ENCODE measurements at regions not wholly inside any gene's neighbourhood (a gene's known extent, or its start where the extent isn't known, plus 50 kb on each side); places are given as distances from the start of the nearest gene placed in this dataset.

DNA sequence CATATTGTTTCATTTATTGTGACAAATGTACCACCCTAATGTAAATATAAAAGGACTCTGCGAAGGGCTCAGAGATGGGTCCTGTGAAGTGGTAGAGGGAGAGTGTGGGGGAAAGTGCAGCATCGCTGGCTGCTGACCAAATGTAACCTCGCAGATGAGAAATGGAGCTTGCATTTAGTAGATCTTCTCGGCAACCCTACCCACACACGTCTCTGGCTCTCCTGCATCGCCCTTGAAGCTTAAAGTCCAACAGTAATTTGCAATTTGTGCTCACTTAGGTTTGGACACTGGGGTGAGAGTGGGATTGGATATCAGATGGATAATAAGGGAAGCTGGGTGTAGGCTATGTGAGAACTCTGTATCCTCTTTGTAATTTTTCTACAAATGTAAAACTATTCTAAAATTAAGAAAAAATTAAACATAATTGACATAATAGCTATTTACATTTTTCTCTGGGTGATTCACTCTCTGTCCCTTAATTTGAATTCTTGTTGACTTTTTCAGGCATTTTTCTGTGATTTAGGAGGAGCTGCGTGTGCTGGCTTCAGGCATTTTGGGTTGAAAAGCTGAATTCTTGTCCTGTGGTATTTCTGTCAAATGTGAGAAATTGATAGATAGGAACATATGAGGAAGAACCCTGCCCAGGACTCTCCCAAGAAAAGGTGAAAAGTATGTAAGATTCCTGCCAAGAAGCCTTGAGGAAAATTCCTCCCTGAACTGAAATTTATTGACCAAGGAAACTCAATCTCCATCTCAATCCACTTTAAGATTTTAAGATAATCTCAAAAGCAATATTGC, 524.7 kb upstream of the MCTP2 start:
- Histone ChIP-seq H3K4me2 (ENCODE audit: low read length) (no peak overlapping the region), H3K4me1 (ENCODE audit: control insufficient read depth, low read depth, low read length) (no peaks in the 10 kb centered on the region), H3K27ac (ENCODE audit: low read depth, low read length) (no peak overlapping the region), H2BK120ac (ENCODE audit: low read depth, low read length) (no peak overlapping the region), H3K9ac (ENCODE audit: low read length) (no peak overlapping the region), H3K18ac (ENCODE audit: low read length) (no peak overlapping the region), H4K8ac (ENCODE audit: low read depth, low read length) (no peak overlapping the region), H3K4me3 (ENCODE audit: low read length) (no peak overlapping the region), H3K79me2 (ENCODE audit: control insufficient read depth, insufficient read depth, low read length) (no peaks in the 10 kb centered on the region), H3K27me3 (ENCODE audit: insufficient read depth, low read length, poor library complexity) (no peaks in the 10 kb centered on the region), H4K5ac (ENCODE audit: low read length) (no peak overlapping the region), H3K4ac (ENCODE audit: low read depth, low read length) (no peak overlapping the region), H2AK5ac (ENCODE audit: low read length) (no peak overlapping the region), H3K56ac (ENCODE audit: low read length) (no peak overlapping the region), H3K23ac (ENCODE audit: low read length) (no peak overlapping the region), H3K79me1 (ENCODE audit: low read length) (no peaks in the 10 kb centered on the region), H3K36me3 (ENCODE audit: control insufficient read depth, insufficient read depth, low read length) (no peaks in the 10 kb centered on the region), H2BK15ac (replicated peaks; ENCODE audit: low read depth) (no peak overlapping the region), H2BK5ac (ENCODE audit: low read length) (no peak overlapping the region)
- DNase-seq = no peak
- WGBS (ENCODE audit: extremely low coverage, insufficient coverage, low lambda C conversion rate) = no CpG with 5 or more reads among the region's 7 CpGs

DNA sequence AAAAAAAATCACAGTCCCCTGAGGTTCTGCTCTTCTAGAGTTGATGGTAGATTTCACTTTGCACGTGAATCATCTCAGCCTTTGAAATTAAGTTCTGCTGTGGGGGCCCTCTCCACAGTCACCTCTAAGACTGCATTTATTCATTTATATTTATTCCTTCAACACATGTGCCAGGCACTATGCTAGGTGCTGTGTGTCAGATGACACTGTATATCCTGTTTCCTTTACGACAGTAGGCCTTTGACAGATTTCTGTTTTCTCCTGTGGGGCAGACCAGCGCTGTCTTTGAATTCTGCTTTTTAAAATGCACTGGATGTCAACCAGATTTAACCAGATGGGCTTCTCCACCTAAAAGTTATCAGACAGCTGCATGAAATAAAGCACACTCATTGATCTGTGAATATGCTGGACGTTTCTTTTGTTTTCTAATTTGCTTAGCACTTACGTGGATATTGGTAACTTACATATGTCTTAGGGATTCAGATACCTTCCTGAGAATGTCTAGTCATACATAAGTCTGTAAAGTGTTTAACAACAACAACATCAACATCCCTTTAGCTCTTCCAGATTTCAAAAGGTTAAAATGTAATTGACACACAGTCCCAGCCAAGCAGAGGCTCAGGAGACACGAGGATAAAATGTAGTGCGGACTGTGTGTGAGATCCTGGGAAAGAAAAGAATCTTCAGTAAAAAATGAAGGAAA, 525.5 kb upstream of the MCTP2 start:
- Histone ChIP-seq H3K36me3 (ENCODE audit: control insufficient read depth, insufficient read depth, low read length) (no peaks in the 10 kb centered on the region), H3K23ac (ENCODE audit: low read length) (no peak overlapping the region), H3K79me2 (ENCODE audit: control insufficient read depth, insufficient read depth, low read length) (no peaks in the 10 kb centered on the region), H3K27me3 (ENCODE audit: insufficient read depth, low read length, poor library complexity) (no peaks in the 10 kb centered on the region), H2BK5ac (ENCODE audit: low read length) (no peak overlapping the region), H2AK5ac (ENCODE audit: low read length) (no peak overlapping the region), H4K5ac (ENCODE audit: low read length) (no peak overlapping the region), H3K27ac (ENCODE audit: low read depth, low read length) (no peak overlapping the region), H3K79me1 (ENCODE audit: low read length) (no peaks in the 10 kb centered on the region), H3K18ac (ENCODE audit: low read length) (no peak overlapping the region), H3K4me2 (ENCODE audit: low read length) (no peak overlapping the region), H3K4me1 (ENCODE audit: control insufficient read depth, low read depth, low read length) (no peaks in the 10 kb centered on the region), H3K4me3 (ENCODE audit: low read length) (no peak overlapping the region), H4K8ac (ENCODE audit: low read depth, low read length) (no peak overlapping the region), H2BK15ac (replicated peaks; ENCODE audit: low read depth) (no peak overlapping the region), H3K9ac (ENCODE audit: low read length) (no peak overlapping the region), H2BK120ac (ENCODE audit: low read depth, low read length) (no peak overlapping the region), H3K4ac (ENCODE audit: low read depth, low read length) (no peak overlapping the region), H3K56ac (ENCODE audit: low read length) (no peak overlapping the region)
- no peak for DNase-seq
- no CpG with 5 or more reads among the region's 7 CpGs for WGBS (ENCODE audit: extremely low coverage, insufficient coverage, low lambda C conversion rate)

DNA sequence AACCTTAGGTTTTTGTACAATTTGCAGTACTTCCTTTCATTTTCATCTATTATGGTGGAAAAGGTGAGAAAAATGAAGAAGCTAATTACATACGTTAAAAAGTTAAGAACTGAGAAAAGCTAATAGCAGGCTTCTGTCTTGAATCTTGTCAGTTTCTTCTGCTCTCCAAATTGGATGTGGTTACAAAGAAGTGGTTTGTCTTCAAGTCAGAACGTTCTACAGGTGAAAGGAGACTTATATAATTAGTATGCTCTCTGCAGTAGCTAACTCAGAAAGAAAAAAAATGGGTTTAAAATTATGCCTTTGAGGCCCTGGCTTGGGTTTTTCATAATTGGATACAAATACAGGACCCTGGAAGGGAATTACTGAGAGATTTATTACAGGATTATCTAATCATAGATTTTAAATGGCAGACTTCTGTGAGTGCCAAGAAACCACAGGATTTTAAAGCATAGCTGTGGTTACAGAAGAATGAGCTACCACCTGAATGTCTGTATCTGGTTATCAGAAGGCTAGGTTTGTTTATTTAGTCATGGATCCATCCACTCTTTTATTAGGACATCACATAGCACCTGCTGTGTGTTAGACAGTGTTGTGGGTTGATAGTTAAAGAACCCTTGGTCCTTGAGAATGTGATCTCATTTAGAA, 528.1 kb upstream of the MCTP2 start:
- H3K4me3 ChIP-seq (ENCODE audit: low read length) = no peak overlapping the region
- H2BK120ac ChIP-seq (ENCODE audit: low read depth, low read length) = no peak overlapping the region
- H3K27ac ChIP-seq (ENCODE audit: low read depth, low read length) = no peak overlapping the region
- no peaks in the 10 kb centered on the region for H3K79me1 ChIP-seq (ENCODE audit: low read length)
- H2BK5ac ChIP-seq (ENCODE audit: low read length) = no peak overlapping the region
- no peaks in the 10 kb centered on the region for H3K36me3 ChIP-seq (ENCODE audit: control insufficient read depth, insufficient read depth, low read length)
- no peak overlapping the region for H3K56ac ChIP-seq (ENCODE audit: low read length)
- H3K18ac ChIP-seq (ENCODE audit: low read length) = no peak overlapping the region
- H3K4me1 ChIP-seq (ENCODE audit: control insufficient read depth, low read depth, low read length) = no peaks in the 10 kb centered on the region
- H3K4ac ChIP-seq (ENCODE audit: low read depth, low read length) = no peak overlapping the region
- no peaks in the 10 kb centered on the region for H3K27me3 ChIP-seq (ENCODE audit: insufficient read depth, low read length, poor library complexity)
- H2AK5ac ChIP-seq (ENCODE audit: low read length) = no peak overlapping the region
- H3K79me2 ChIP-seq (ENCODE audit: control insufficient read depth, insufficient read depth, low read length) = no peaks in the 10 kb centered on the region
- no CpG with 5 or more reads among the region's 2 CpGs for WGBS (ENCODE audit: extremely low coverage, insufficient coverage, low lambda C conversion rate)
- DNase-seq = no peak
- no peak overlapping the region for H4K8ac ChIP-seq (ENCODE audit: low read depth, low read length)
- H4K5ac ChIP-seq (ENCODE audit: low read length) = no peak overlapping the region
- H2BK15ac ChIP-seq (replicated peaks; ENCODE audit: low read depth) = no peak overlapping the region
- no peak overlapping the region for H3K4me2 ChIP-seq (ENCODE audit: low read length)
- H3K9ac ChIP-seq (ENCODE audit: low read length) = no peak overlapping the region
- no peak overlapping the region for H3K23ac ChIP-seq (ENCODE audit: low read length)

DNA sequence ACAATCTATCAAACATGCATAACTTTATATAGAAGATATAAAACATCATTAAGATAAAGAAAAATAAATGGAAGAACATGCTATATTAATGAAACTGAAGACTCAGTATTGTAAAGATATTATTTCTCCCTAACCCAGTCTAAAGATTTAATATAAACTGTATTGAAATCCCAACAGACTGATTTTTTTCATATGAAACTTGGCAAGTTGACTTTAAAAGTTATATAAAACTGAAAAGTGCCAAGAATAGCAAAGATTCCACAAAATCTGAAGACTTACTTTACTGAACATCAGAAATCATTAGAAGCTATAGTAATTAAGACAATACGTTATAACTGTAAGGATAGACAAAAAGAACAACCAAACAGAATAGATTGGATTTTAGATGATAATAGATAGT, 531.3 kb upstream of the MCTP2 start:
- Histone ChIP-seq H4K5ac (ENCODE audit: low read length) (no peak overlapping the region), H3K18ac (ENCODE audit: low read length) (no peak overlapping the region), H3K79me1 (ENCODE audit: low read length) (no peaks in the 10 kb centered on the region), H3K56ac (ENCODE audit: low read length) (no peak overlapping the region), H2AK5ac (ENCODE audit: low read length) (no peak overlapping the region), H2BK120ac (ENCODE audit: low read depth, low read length) (no peak overlapping the region), H4K8ac (ENCODE audit: low read depth, low read length) (no peak overlapping the region), H3K36me3 (ENCODE audit: control insufficient read depth, insufficient read depth, low read length) (no peaks in the 10 kb centered on the region), H3K4me3 (ENCODE audit: low read length) (no peak overlapping the region), H3K9ac (ENCODE audit: low read length) (no peak overlapping the region), H3K79me2 (ENCODE audit: control insufficient read depth, insufficient read depth, low read length) (no peaks in the 10 kb centered on the region), H3K27me3 (ENCODE audit: insufficient read depth, low read length, poor library complexity) (no peaks in the 10 kb centered on the region), H2BK5ac (ENCODE audit: low read length) (no peak overlapping the region), H3K4me2 (ENCODE audit: low read length) (no peak overlapping the region), H3K27ac (ENCODE audit: low read depth, low read length) (no peak overlapping the region), H2BK15ac (replicated peaks; ENCODE audit: low read depth) (no peak overlapping the region), H3K4me1 (ENCODE audit: control insufficient read depth, low read depth, low read length) (no peaks in the 10 kb centered on the region), H3K4ac (ENCODE audit: low read depth, low read length) (no peak overlapping the region), H3K23ac (ENCODE audit: low read length) (no peak overlapping the region)
- no CpG with 5 or more reads among the region's 1 CpG for WGBS (ENCODE audit: extremely low coverage, insufficient coverage, low lambda C conversion rate)
- DNase-seq = no peak

GRCh38 chr15:93694033-93694432, 537.3 kb upstream of the MCTP2 start:
- no peak overlapping the region for H2BK120ac ChIP-seq (ENCODE audit: low read depth, low read length)
- H3K79me2 ChIP-seq (ENCODE audit: control insufficient read depth, insufficient read depth, low read length) = no peaks in the 10 kb centered on the region
- no peak overlapping the region for H3K4me2 ChIP-seq (ENCODE audit: low read length)
- no peaks in the 10 kb centered on the region for H3K4me1 ChIP-seq (ENCODE audit: control insufficient read depth, low read depth, low read length)
- no CpG with 5 or more reads among the region's 2 CpGs for WGBS (ENCODE audit: extremely low coverage, insufficient coverage, low lambda C conversion rate)
- no peak overlapping the region for H3K4me3 ChIP-seq (ENCODE audit: low read length)
- H3K27ac ChIP-seq (ENCODE audit: low read depth, low read length) = no peak overlapping the region
- no peak overlapping the region for H2AK5ac ChIP-seq (ENCODE audit: low read length)
- H4K8ac ChIP-seq (ENCODE audit: low read depth, low read length) = no peak overlapping the region
- no peak for DNase-seq
- no peaks in the 10 kb centered on the region for H3K36me3 ChIP-seq (ENCODE audit: control insufficient read depth, insufficient read depth, low read length)
- H3K9ac ChIP-seq (ENCODE audit: low read length) = no peak overlapping the region
- no peak overlapping the region for H3K4ac ChIP-seq (ENCODE audit: low read depth, low read length)
- H3K79me1 ChIP-seq (ENCODE audit: low read length) = no peaks in the 10 kb centered on the region
- no peak overlapping the region for H2BK15ac ChIP-seq (replicated peaks; ENCODE audit: low read depth)
- H3K18ac ChIP-seq (ENCODE audit: low read length) = no peak overlapping the region
- no peak overlapping the region for H4K5ac ChIP-seq (ENCODE audit: low read length)
- no peak overlapping the region for H3K56ac ChIP-seq (ENCODE audit: low read length)
- H3K23ac ChIP-seq (ENCODE audit: low read length) = no peak overlapping the region
- H3K27me3 ChIP-seq (ENCODE audit: insufficient read depth, low read length, poor library complexity) = no peaks in the 10 kb centered on the region
- H2BK5ac ChIP-seq (ENCODE audit: low read length) = no peak overlapping the region
